H1 (cell line): ENCODE measurements at regions not wholly inside any gene's neighbourhood (a gene's known extent, or its start where the extent isn't known, plus 50 kb on each side); places are given as distances from the start of the nearest gene placed in this dataset.

Source experiments
- CTCF ChIA-PET: fragments of 300-600 bp; sonication (Branson Sonifier 250); formaldehyde crosslinking; loops from one replicate; lab custom pipeline; 2021; ENCODE audit not compliant: partially characterized antibody; lab: Charles Lee
- POLR2A ChIA-PET: fragments of 300-600 bp; sonication (Branson Sonifier 250); formaldehyde crosslinking; loops from one replicate; lab custom pipeline; 2021; ENCODE audit warnings: inconsistent platforms; ENCODE audit not compliant: partially characterized antibody; lab: Charles Lee
- DNase-seq, 2 experiments: peaks; one replicate each; pipeline versions ENCODE4 v3.0.0 to v3.0.0-alpha.2; 2010 to 2022; ENCODE audit warnings: low spot score in 2 of 2, low read depth in 1 of 2, mixed read lengths in 1 of 2
- FAIRE-seq: peaks from 2 replicates; lab custom pipeline; 2011; peaks lifted over from hg19 to GRCh38; lab: Jason Lieb, UNC
- H2AFZ ChIP-seq: 2 replicates; pipeline ENCODE4 v1.8.1; 2012; ENCODE audit warnings: low read length, inconsistent platforms
- H2AK5ac ChIP-seq: 2 replicates; pipeline ENCODE4 v1.6.1; 2013; ENCODE audit warnings: low read depth, low read length
- H2BK120ac ChIP-seq: replicated peaks from 2 replicates; pipeline ENCODE3; 2013; ENCODE audit warnings: low read depth, low read length, inconsistent platforms
- H2BK12ac ChIP-seq: 2 replicates; pipeline ENCODE4 v1.6.1; 2013; ENCODE audit warnings: low read depth, low read length
- H2BK15ac ChIP-seq: 2 replicates; pipeline ENCODE4 v1.6.1; 2013; ENCODE audit warnings: low read length
- H2BK20ac ChIP-seq: 2 replicates; pipeline ENCODE4 v1.6.1; 2013; ENCODE audit warnings: low read length
- H2BK5ac ChIP-seq: 2 replicates; pipeline ENCODE4 v1.6.1; 2013; ENCODE audit warnings: low read depth, low read length
- H3K14ac ChIP-seq: 2 replicates; pipeline ENCODE4 v1.6.1; 2013; ENCODE audit warnings: inconsistent platforms; ENCODE audit not compliant: insufficient read length
- H3K18ac ChIP-seq: 2 replicates; pipeline ENCODE4 v1.6.1; 2013; ENCODE audit warnings: low read length; ENCODE audit errors: extremely low read depth
- H3K23ac ChIP-seq: 2 replicates; pipeline ENCODE4 v1.6.1; 2013; ENCODE audit warnings: inconsistent platforms; ENCODE audit not compliant: insufficient read length
- H3K23me2 ChIP-seq: 2 replicates; pipeline ENCODE4 v1.6.1; 2013; ENCODE audit warnings: low read depth, low read length
- H3K27ac ChIP-seq: 2 replicates; pipeline ENCODE4 v1.6.1; 2011; ENCODE audit warnings: low read depth, low read length, inconsistent platforms
- H3K27me3 ChIP-seq, 4 experiments: replicated peaks in 1 of 4; 1 replicate in 1 of 4; 2 replicates in 3 of 4; pipeline versions ENCODE4 v1.6.1 to v1.8.1; 2011 to 2013; ENCODE audit warnings: low read length in 3 of 4, mild to moderate bottlenecking in 3 of 4, inconsistent platforms in 2 of 4, mixed read lengths in 2 of 4, moderate library complexity in 1 of 4; ENCODE audit not compliant: control insufficient read depth in 3 of 4, insufficient read depth in 3 of 4; ENCODE audit errors: extremely low read depth in 1 of 4
- H3K36me3 ChIP-seq, 4 experiments: 2 replicates each; pipeline versions ENCODE4 v1.6.1 to v1.8.1; 2011 to 2013; ENCODE audit warnings: mild to moderate bottlenecking in 4 of 4, low read length in 3 of 4, moderate library complexity in 2 of 4, control low read depth in 1 of 4, inconsistent platforms in 1 of 4; ENCODE audit not compliant: insufficient read depth in 4 of 4, control insufficient read depth in 2 of 4
- H3K4ac ChIP-seq: replicated peaks from 2 replicates; pipeline ENCODE3; 2013; ENCODE audit warnings: low read length, low read depth, mixed read lengths, inconsistent platforms; ENCODE audit not compliant: insufficient read length
- H3K4me1 ChIP-seq, 4 experiments: replicated peaks in 1 of 4; 1 replicate in 1 of 4; 2 replicates in 3 of 4; pipeline versions ENCODE4 v1.6.1 to v1.8.1; 2011 to 2013; ENCODE audit warnings: low read length in 3 of 4, inconsistent platforms in 2 of 4, mixed read lengths in 1 of 4; ENCODE audit not compliant: insufficient read depth in 4 of 4, control insufficient read depth in 3 of 4
- H3K4me2 ChIP-seq, 2 experiments: 2 replicates each; pipeline versions ENCODE4 v1.6.1 to v1.8.1; 2011 to 2013; ENCODE audit warnings: low read depth in 2 of 2, low read length in 2 of 2, control low read depth in 1 of 2, inconsistent platforms in 1 of 2, mild to moderate bottlenecking in 1 of 2; ENCODE audit not compliant: insufficient read depth in 1 of 2
- H3K4me3 ChIP-seq, 4 experiments: fragments of 200-600, 300-600 bp in 1 of 4; sonication (generic), shearing (Covaris generic), sonication (Bioruptor Twin) in 1 of 4; 2 replicates each; pipeline versions ENCODE4 v1.5.1 to v1.8.1; 2011 to 2016; ENCODE audit warnings: low read length in 4 of 4, low read depth in 3 of 4, control low read depth in 2 of 4, inconsistent platforms in 2 of 4, mild to moderate bottlenecking in 2 of 4, mixed read lengths in 1 of 4, moderate library complexity in 1 of 4; ENCODE audit not compliant: insufficient read depth in 2 of 4; ENCODE audit errors: extremely low read depth in 1 of 4
- H3K56ac ChIP-seq: replicated peaks from 2 replicates; pipeline ENCODE3; 2013; ENCODE audit warnings: low read depth, mild to moderate bottlenecking, mixed read lengths, low read length, inconsistent platforms; ENCODE audit not compliant: insufficient read length
- H3K79me1 ChIP-seq: 2 replicates; pipeline ENCODE4 v1.6.1; 2013; ENCODE audit warnings: low read depth, low read length, control low read depth
- H3K79me2 ChIP-seq, 2 experiments: 2 replicates each; pipeline versions ENCODE4 v1.6.1 to v1.8.1; 2012 to 2013; ENCODE audit warnings: low read length in 2 of 2, mild to moderate bottlenecking in 2 of 2, inconsistent platforms in 1 of 2; ENCODE audit not compliant: insufficient read depth in 2 of 2, control insufficient read depth in 1 of 2
- H3K9ac ChIP-seq, 4 experiments: replicated peaks in 1 of 4; 1 replicate in 1 of 4; 2 replicates in 3 of 4; pipeline versions ENCODE4 v1.6.1 to v1.8.1; 2011 to 2013; ENCODE audit warnings: low read depth in 3 of 4, low read length in 3 of 4, control low read depth in 2 of 4, mild to moderate bottlenecking in 2 of 4, moderate library complexity in 2 of 4, inconsistent platforms in 1 of 4; ENCODE audit errors: extremely low read depth in 1 of 4
- H3K9me3 ChIP-seq, 2 experiments: 2 replicates each; pipeline versions ENCODE4 v1.6.1 to v1.8.1; 2012 to 2013; ENCODE audit warnings: mild to moderate bottlenecking in 2 of 2, moderate library complexity in 2 of 2, control low read depth in 1 of 2, inconsistent platforms in 1 of 2, low read depth in 1 of 2, low read length in 1 of 2, mixed read lengths in 1 of 2; ENCODE audit not compliant: insufficient read depth in 2 of 2
- H4K20me1 ChIP-seq, 2 experiments: replicated peaks in 1 of 2; 2 replicates each; pipeline versions ENCODE3 to v1.8.1; 2011 to 2013; ENCODE audit warnings: inconsistent platforms in 2 of 2, low read length in 2 of 2, mild to moderate bottlenecking in 1 of 2; ENCODE audit not compliant: insufficient read depth in 2 of 2, control insufficient read depth in 1 of 2
- H4K5ac ChIP-seq: 2 replicates; pipeline ENCODE4 v1.6.1; 2013; ENCODE audit warnings: low read length, low read depth, mixed read lengths, inconsistent platforms; ENCODE audit not compliant: insufficient read length
- H4K8ac ChIP-seq: 2 replicates; pipeline ENCODE4 v1.8.0; 2013; ENCODE audit warnings: mild to moderate bottlenecking, moderate library complexity, low read length, inconsistent platforms; ENCODE audit not compliant: insufficient read depth; ENCODE audit errors: extremely low read depth
- H4K91ac ChIP-seq: replicated peaks from 2 replicates; pipeline ENCODE3; 2013; ENCODE audit warnings: low read length, mixed read lengths, inconsistent platforms; ENCODE audit not compliant: insufficient read length
- ATF3 ChIP-seq: IDR thresholded peaks from 2 replicates; pipeline ENCODE4 v1.6.1; 2011; ENCODE audit warnings: low read depth, mild to moderate bottlenecking, low read length; ENCODE audit not compliant: insufficient read depth
- CREB1 ChIP-seq: IDR thresholded peaks from 2 replicates; pipeline ENCODE4 v1.6.1; 2012; ENCODE audit warnings: inconsistent platforms
- FOSL1 ChIP-seq: IDR thresholded peaks from 2 replicates; pipeline ENCODE4 v1.6.1; 2011; ENCODE audit warnings: mild to moderate bottlenecking, low read depth, low read length, moderate library complexity; ENCODE audit not compliant: insufficient read depth
- HDAC6 ChIP-seq: IDR thresholded peaks from one replicate; pipeline ENCODE4 v1.7.1; 2012; ENCODE audit warnings: low read depth, mild to moderate bottlenecking, inconsistent platforms, low read length, moderate library complexity
- JUND ChIP-seq: IDR thresholded peaks from 2 replicates; pipeline ENCODE4 v1.6.1; 2011; ENCODE audit warnings: mild to moderate bottlenecking, improper control_type of control experiment, low read length
- KDM4A ChIP-seq: IDR thresholded peaks from one replicate; pipeline ENCODE4 v1.7.1; 2012; ENCODE audit warnings: low read depth, mild to moderate bottlenecking, moderate library complexity, low read length, inconsistent platforms; ENCODE audit not compliant: severe bottlenecking
- PHF8 ChIP-seq: fragments of 200-600 bp; sonication (generic); conservative IDR thresholded peaks from 2 replicates; pipeline ENCODE4 v1.7.1; 2012; ENCODE audit warnings: low read depth, mild to moderate bottlenecking, inconsistent platforms, low read length, moderate library complexity
- POLR2A ChIP-seq, 2 experiments: IDR thresholded peaks; 1 replicate in 1 of 2; 2 replicates in 1 of 2; pipeline ENCODE4 v1.6.1; 2011; ENCODE audit warnings: low read depth in 2 of 2, low read length in 2 of 2, mild to moderate bottlenecking in 2 of 2; ENCODE audit errors: control extremely low read depth in 1 of 2
- POLR2AphosphoS5 ChIP-seq: IDR thresholded peaks from 2 replicates; pipeline ENCODE4 v1.6.1; 2011; ENCODE audit warnings: low read depth, low read length
- SIRT6 ChIP-seq: IDR thresholded peaks from one replicate; pipeline ENCODE4 v1.7.1; 2012; ENCODE audit warnings: low read length, inconsistent platforms
- SIX5 ChIP-seq: IDR thresholded peaks from 2 replicates; pipeline ENCODE4 v1.6.1; 2011; ENCODE audit warnings: mild to moderate bottlenecking, low read depth, low read length
- SP1 ChIP-seq: IDR thresholded peaks from 2 replicates; pipeline ENCODE4 v1.6.1; 2011; ENCODE audit warnings: low read depth, low read length
- SUZ12 ChIP-seq: fragments of 200-600 bp; sonication (generic); IDR thresholded peaks from 2 replicates; pipeline ENCODE4 v1.6.1; 2012; ENCODE audit warnings: mild to moderate bottlenecking, inconsistent platforms, low read length, moderate library complexity, mixed read lengths
- TEAD4 ChIP-seq: IDR thresholded peaks from 2 replicates; pipeline ENCODE4 v1.6.1; 2012; ENCODE audit warnings: low read depth, low read length, inconsistent platforms, mixed read lengths
- WGBS, 2 experiments: shearing (Covaris generic) in 1 of 2; methylation state at CpG; one replicate each; pipeline versions ENCODE4 v1.1.6 to v1.1.7; 2013 to 2015; ENCODE audit warnings: low lambda C conversion rate in 2 of 2, mixed read lengths in 2 of 2, inconsistent platforms in 1 of 2, low coverage in 1 of 2, missing lambda C conversion rate in 1 of 2; ENCODE audit not compliant: insufficient replicate concordance in 2 of 2, insufficient coverage in 1 of 2, insufficient read length in 1 of 2; ENCODE audit errors: extremely low coverage in 1 of 2, missing lambda C conversion rate in 1 of 2; 5-methylcytosine and 5-hydroxymethylcytosine counted together
- TF ChIP-seq, protein P1 (sequence below): IDR thresholded peaks from 2 replicates; pipeline ENCODE4 v1.6.1; 2011; ENCODE audit warnings: low read length, improper control_type of control experiment

- H3K79me2 ChIP-seq: no peaks in the 10 kb centered on the region
- H2BK15ac ChIP-seq: no peak overlapping the region
- peaks cover 2% of the 10 kb centered on the region; the same call in 1 of the 2 replicates for H3K23me2 ChIP-seq
- no peak overlapping the region for H2BK5ac ChIP-seq
- no peak for DNase-seq
- no peak for FAIRE-seq
- no peak overlapping the region for H3K4me3 ChIP-seq
- H3K27me3 ChIP-seq: no peaks in the 10 kb centered on the region
- no peak overlapping the region for H2BK20ac ChIP-seq
- no peak overlapping the region for H3K27ac ChIP-seq
- no peak overlapping the region for H3K4ac ChIP-seq
- H3K18ac ChIP-seq: no peak overlapping the region
- H2BK12ac ChIP-seq: no peak overlapping the region
- H3K4me1 ChIP-seq: no peaks in the 10 kb centered on the region
- H2AFZ ChIP-seq: no peak overlapping the region
- no peak overlapping the region for H3K14ac ChIP-seq
- ChIA-PET CTCF (interaction anchor here (1.0 kb wide), 1 partner anchor 15 kb away, joined by 3 read pairs; no protein-coding TSS in a partner anchor), POLR2A (no interaction called here)
- H2BK120ac ChIP-seq: no peak overlapping the region
- no peaks in the 10 kb centered on the region for H3K9me3 ChIP-seq
- no peak overlapping the region for H2AK5ac ChIP-seq
- no peak for TF ChIP-seq CREB1
- no peak for TF ChIP-seq TEAD4
- no peak for TF ChIP-seq ATF3
- no peak for TF ChIP-seq SIRT6
- TF ChIP-seq POLR2A (IDR thresholded peaks at IDR 0.05; ENCODE audit: control extremely low read depth in 1 of 2, low read depth in 2 of 2, low read length in 2 of 2): no peak
- no peak for TF ChIP-seq HDAC6
- TF ChIP-seq POLR2AphosphoS5: no peak
- TF ChIP-seq, protein P1, sequence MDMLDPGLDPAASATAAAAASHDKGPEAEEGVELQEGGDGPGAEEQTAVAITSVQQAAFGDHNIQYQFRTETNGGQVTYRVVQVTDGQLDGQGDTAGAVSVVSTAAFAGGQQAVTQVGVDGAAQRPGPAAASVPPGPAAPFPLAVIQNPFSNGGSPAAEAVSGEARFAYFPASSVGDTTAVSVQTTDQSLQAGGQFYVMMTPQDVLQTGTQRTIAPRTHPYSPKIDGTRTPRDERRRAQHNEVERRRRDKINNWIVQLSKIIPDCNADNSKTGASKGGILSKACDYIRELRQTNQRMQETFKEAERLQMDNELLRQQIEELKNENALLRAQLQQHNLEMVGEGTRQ: no peak
- TF ChIP-seq KDM4A: no peak
- TF ChIP-seq FOSL1: no peak
- no peak for TF ChIP-seq SP1
- no peak for TF ChIP-seq PHF8
- TF ChIP-seq SUZ12: no peak
- no peak for TF ChIP-seq JUND
- no peak for TF ChIP-seq SIX5
- H4K20me1 ChIP-seq: no peaks in the 10 kb centered on the region
- H3K36me3 ChIP-seq: no peaks in the 10 kb centered on the region
- no peak overlapping the region for H4K5ac ChIP-seq
- H3K4me2 ChIP-seq: no peak overlapping the region
- H3K79me1 ChIP-seq: no peaks in the 10 kb centered on the region
- H3K9ac ChIP-seq: no peak overlapping the region
- no peak overlapping the region for H4K8ac ChIP-seq
- WGBS, 2 experiments: 95% methylated on average over 3 of the region's 3 CpGs; no CpG with 5 or more reads in 1 of the 2 experiments
- no peak overlapping the region for H3K23ac ChIP-seq
- H4K91ac ChIP-seq: no peak overlapping the region
- H3K56ac ChIP-seq: no peak overlapping the region
Measured at GRCh38 chr21:37968744-37969143, 52.5 kb upstream of the KCNJ6 start.
